B cell (primary cell): ENCODE measurements at regions not wholly inside any gene's neighbourhood (a gene's known extent, or its start where the extent isn't known, plus 50 kb on each side); places are given as distances from the start of the nearest gene placed in this dataset.

ENCODE experiments used
- CTCF ChIP-seq: fragments of 200-600 bp; IDR thresholded peaks from one replicate; pipeline ENCODE4 v1.8.0; 2022; ENCODE audit warnings: antibody characterized with exemption, mild to moderate bottlenecking
- EZH2 ChIP-seq: IDR thresholded peaks from 2 replicates; pipeline ENCODE4 v1.6.1; 2012; ENCODE audit warnings: borderline replicate concordance, low read depth, mild to moderate bottlenecking, moderate library complexity, low read length; ENCODE audit not compliant: insufficient read depth, poor library complexity, severe bottlenecking

DNA sequence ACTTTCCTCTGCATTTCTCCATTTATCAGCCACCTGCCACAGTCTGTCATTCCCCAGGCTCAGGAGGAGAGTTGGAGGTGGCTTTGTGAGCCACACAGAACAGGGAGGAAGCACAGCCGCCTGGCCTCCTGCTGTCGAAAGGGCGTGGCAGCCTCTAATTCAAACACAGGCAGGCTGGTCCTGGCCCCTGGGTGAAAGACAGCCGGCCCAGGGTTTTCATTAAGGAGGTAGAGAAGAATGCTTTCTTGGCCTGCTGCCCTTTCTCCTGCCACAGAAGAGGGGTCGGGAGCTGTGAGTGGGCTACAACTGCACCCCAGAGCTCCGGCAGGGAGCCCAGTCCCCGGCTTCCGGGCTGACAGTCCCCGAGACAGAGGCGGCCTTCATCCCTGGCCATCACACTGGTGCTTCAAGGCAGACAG is 108.6 kb upstream of the FZD10 start:
- no peak for TF ChIP-seq CTCF
- no peak for TF ChIP-seq EZH2
